Astrocyte of the cerebellum (primary cell): ENCODE measurements at regions not wholly inside any gene's neighbourhood (a gene's known extent, or its start where the extent isn't known, plus 50 kb on each side); places are given as distances from the start of the nearest gene placed in this dataset.

ENCODE experiments used
- DNase-seq: peaks from one replicate; pipeline ENCODE4 v3.0.0-alpha.2; 2011; ENCODE audit warnings: low read depth
- H3K4me3 ChIP-seq: 2 replicates; pipeline ENCODE4 v1.5.1; 2011; ENCODE audit warnings: mild to moderate bottlenecking, low read depth, low read length, moderate library complexity
- in situ Hi-C: cut with HindIII; loops from 2 replicates; pipeline ENCODE4 v1.10.0; 2017; ENCODE audit warnings: low sequenced_read_pairs
- TF ChIP-seq, protein P1 (sequence below): IDR thresholded peaks from 2 replicates; pipeline ENCODE4 v1.5.1; 2012; ENCODE audit warnings: low read length, low read depth, moderate library complexity, mild to moderate bottlenecking; ENCODE audit errors: missing control alignments

DNA sequence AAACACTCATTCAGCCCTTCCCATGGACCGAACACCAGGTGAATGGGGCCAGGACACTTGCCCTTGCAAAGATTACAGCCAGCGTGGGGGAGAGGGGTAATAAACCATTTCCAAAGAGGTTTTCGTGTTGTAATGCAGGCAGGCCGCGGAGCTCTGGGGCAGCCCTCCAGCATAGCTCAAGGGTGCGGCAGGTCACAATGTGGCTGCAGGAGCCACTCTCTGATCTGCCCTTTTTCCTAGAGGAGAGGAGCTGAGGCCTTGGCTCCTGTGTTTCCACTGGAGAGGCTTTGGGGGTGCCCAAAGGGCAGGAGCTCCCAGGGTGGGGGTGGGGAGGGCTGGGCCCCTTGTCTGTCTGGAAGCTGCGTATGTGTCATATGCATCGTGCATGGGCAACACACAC, 134.2 kb upstream of the NECTIN1 start:
- DNase-seq = no peak
- TF ChIP-seq, protein P1, sequence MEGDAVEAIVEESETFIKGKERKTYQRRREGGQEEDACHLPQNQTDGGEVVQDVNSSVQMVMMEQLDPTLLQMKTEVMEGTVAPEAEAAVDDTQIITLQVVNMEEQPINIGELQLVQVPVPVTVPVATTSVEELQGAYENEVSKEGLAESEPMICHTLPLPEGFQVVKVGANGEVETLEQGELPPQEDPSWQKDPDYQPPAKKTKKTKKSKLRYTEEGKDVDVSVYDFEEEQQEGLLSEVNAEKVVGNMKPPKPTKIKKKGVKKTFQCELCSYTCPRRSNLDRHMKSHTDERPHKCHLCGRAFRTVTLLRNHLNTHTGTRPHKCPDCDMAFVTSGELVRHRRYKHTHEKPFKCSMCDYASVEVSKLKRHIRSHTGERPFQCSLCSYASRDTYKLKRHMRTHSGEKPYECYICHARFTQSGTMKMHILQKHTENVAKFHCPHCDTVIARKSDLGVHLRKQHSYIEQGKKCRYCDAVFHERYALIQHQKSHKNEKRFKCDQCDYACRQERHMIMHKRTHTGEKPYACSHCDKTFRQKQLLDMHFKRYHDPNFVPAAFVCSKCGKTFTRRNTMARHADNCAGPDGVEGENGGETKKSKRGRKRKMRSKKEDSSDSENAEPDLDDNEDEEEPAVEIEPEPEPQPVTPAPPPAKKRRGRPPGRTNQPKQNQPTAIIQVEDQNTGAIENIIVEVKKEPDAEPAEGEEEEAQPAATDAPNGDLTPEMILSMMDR = no peak
- in situ Hi-C loops = no loop called here
- no peak overlapping the region for H3K4me3 ChIP-seq

DNA sequence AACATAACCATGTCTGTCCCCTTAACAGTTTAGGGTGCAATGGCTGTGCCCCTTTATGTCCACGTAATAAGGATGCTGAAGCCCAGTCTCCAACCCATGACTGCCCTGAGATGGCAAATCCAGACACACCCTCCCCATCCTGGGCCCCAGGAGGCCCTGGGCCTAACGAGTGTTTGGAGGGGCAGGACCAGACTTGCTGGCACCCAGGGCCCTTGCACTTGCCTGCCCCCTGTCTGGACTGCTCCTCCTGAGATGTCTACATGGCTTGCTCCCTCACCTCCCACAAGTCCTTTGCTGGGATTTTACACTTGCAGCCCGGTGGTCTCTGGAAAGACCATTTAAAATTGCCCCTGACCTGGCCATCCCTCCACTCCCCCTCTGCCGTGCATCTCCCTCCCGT, 132.2 kb upstream of the NECTIN1 start:
- no peak overlapping the region for H3K4me3 ChIP-seq
- in situ Hi-C loops = no loop called here
- no peak for DNase-seq
- TF ChIP-seq, protein P1 = no peak

- TF ChIP-seq, protein P1 = no peak
- DNase-seq = no peak
These were observed 131.6 kb upstream of the NECTIN1 start for GRCh38 chr11:119860561-119861094.

DNA sequence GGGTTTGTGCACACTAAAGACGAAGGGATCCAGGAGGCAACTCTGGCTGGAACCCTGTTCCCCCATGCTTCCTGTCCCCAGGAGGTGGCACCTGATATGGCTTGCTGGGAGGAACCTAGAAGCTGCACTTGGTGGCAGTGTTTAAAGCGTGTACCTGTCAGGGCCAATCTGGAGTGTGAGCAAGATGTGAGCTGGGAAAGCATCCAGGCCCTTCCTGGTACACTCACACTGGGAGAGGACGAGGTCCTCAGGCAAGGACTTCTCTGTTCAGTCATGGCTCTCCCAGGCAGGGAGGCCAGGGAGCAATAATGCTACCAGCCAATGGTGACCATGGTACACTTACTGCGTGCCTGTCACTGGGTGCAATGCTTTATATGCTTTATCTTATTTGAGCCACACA, 130.7 kb upstream of the NECTIN1 start:
- in situ Hi-C loops = no loop called here

More at GRCh38 chr11:119860561-119861094, 131.6 kb upstream of the NECTIN1 start:
- no peak overlapping the region for H3K4me3 ChIP-seq
- in situ Hi-C loops = no loop called here

GRCh38 chr11:119858288-119858687, 129.3 kb upstream of the NECTIN1 start:
- no peak overlapping the region for H3K4me3 ChIP-seq
- in situ Hi-C loops = no loop called here
- TF ChIP-seq, protein P1 = no peak
- DNase-seq = no peak

More for the DNA sequence above, 130.7 kb upstream of the NECTIN1 start:
- no peak overlapping the region for H3K4me3 ChIP-seq
- no peak for DNase-seq
- TF ChIP-seq, protein P1 = no peak

DNA sequence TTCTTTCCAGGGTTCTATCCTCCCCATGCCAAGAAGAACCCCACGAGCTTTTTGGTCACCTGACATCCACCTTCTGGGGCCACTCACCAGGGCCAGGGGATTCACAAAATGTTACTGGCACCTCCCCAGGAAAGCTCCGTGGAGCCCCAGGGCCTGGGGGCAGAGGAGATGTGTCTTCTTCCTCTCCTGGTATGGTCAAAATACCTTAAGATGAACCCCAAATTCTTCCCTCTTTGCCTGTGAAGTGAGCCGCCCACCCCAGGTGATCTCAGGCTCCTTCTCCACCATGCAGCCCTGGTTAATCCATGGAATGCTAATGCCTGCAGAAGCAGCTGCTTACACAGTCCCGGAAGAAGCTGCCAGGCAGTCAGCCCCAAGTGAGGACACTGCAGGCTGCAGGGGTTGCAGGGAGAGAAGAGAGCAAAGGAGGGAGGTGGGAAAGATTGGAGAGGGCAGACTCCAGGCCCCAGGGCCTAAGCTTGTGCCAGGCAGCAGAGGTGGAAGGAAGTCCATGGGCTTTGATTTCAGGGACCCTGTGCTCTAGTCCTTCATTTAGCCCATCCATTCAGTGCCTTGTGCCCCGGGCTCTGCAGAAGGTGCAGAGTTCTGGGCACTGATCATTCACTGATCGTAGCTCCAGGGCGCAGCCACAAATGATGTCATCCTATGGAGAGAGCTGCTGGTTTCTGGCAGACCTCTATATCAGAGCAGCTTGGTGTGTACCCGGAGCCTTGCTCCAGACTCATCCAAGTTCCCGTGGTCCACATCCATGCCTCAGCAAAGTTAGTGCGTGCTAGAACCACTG, 127.9 kb upstream of the NECTIN1 start:
- no peak for DNase-seq
- in situ Hi-C loops = no loop called here
- H3K4me3 ChIP-seq = no peak overlapping the region
- TF ChIP-seq, protein P1 = no peak
